Heart right ventricle (tissue), 16 donors: ENCODE measurements at regions not wholly inside any gene's neighbourhood (a gene's known extent, or its start where the extent isn't known, plus 50 kb on each side); places are given as distances from the start of the nearest gene placed in this dataset.
A peak's percentile ranks its signal among the peaks of the same experiment; 100 is the strongest.

Experiments used
- ATAC-seq, 8 donors: fragments of 200-7000 bp; cut with Tn5 transposase; one replicate each; pipeline ENCODE4 v1.9.1; 2020; ENCODE audit warnings: mild to moderate bottlenecking in 8 of 8, moderate library complexity in 8 of 8, moderate number of reproducible peaks in 1 of 8
- DNase-seq, 2 donors: peaks; one replicate each; pipeline ENCODE4 v3.0.0-alpha.2; 2020
- H3K27ac ChIP-seq, 10 donors: fragments of 200-600 bp; sonication (generic) in 2 of 10; one replicate each; pipeline versions ENCODE4 v1.5.0 to v1.8.0; 2020 to 2022; ENCODE audit warnings: mild to moderate bottlenecking in 3 of 10
- H3K27me3 ChIP-seq, 7 donors: fragments of 200-600 bp; one replicate each; pipeline ENCODE4 v1.8.0; 2021 to 2022; ENCODE audit warnings: mild to moderate bottlenecking in 2 of 7
- H3K36me3 ChIP-seq, 9 donors: fragments of 200-600 bp; sonication (generic) in 1 of 9; one replicate each; pipeline versions ENCODE4 v1.5.0 to v1.8.0; 2020 to 2022; ENCODE audit warnings: mild to moderate bottlenecking in 2 of 9
- H3K4me1 ChIP-seq, 9 donors: fragments of 200-600 bp; sonication (generic) in 1 of 9; one replicate each; pipeline versions ENCODE4 v1.5.0 to v1.8.0; 2020 to 2022; ENCODE audit warnings: mild to moderate bottlenecking in 4 of 9
- H3K4me3 ChIP-seq, 10 donors: fragments of 200-600 bp; sonication (generic) in 2 of 10; one replicate each; pipeline versions ENCODE4 v1.5.0 to v1.8.0; 2020 to 2022; ENCODE audit warnings: mild to moderate bottlenecking in 7 of 10, moderate library complexity in 2 of 10
- H3K9me3 ChIP-seq, 11 donors: fragments of 200-600 bp in 10 of 11; sonication (generic) in 2 of 11; one replicate each; pipeline versions ENCODE4 v1.5.0 to v1.8.0; 2013 to 2022; ENCODE audit warnings: mild to moderate bottlenecking in 2 of 11, control low read depth in 1 of 11, moderate library complexity in 1 of 11
- CTCF ChIP-seq, 9 donors: fragments of 200-600 bp; sonication (generic) in 2 of 9; IDR thresholded peaks; one replicate each; pipeline versions ENCODE4 v1.5.0 to v1.8.0; 2021 to 2022; ENCODE audit warnings: antibody characterized with exemption in 9 of 9, mild to moderate bottlenecking in 5 of 9, moderate library complexity in 1 of 9
- WGBS, 2 donors: extraction: QIAGEN DNeasy Blood & Tissue Kit; methylation state at CpG; one replicate each; pipeline ENCODE4 v1.1.7; 2013; ENCODE audit warnings: inconsistent platforms in 1 of 2; 5-methylcytosine and 5-hydroxymethylcytosine counted together
- intact Hi-C, 10 donors: fragments of 100-400 bp; cut with DNase I; formaldehyde crosslinking; loops; one replicate each; pipeline versions ENCODE4 v1.11.1 to v1.14.2; 2022
- donor health status: Arrhythmogenic right ventricular cardiomyopathy.
- donor health status: ischemic (EF 13 %, LVEDD 7.1; RV severe dilation, severe dysfunction).
- donor health status: healthy with polysubstance abuse.
- donor health status: DM: no; HTN: yes; CAD: no.
- donor health status: DM: no; HTN: no; CAD: no.
- donor health status: ischemic (EF 25% LVEDD 6.9; RV normal size, moderate dysfunction).
- donor health status: ischemic (EF 25% LVEDD 5.7; RV mildly dilated, moderate dysfunction).
- donor health status: healthy.
- donor health status: DM: yes; HTN: yes; CAD: no.
- donor health status: Ischemic cardiomyopathy.
- donor health status: ischemic (EF 35%, LVEDD 5.7; RV mildly dilated, moderate dysfunction).
- donor health status: nonischemic (EF 11% LVEDD 7.7; RV severe dilation, severe dysfunction).
- donor health status: DM: yes; HTN: yes; CAD: no.
- donor health status: PGD.
- donor health status: ischemic (EF 29% LVEDD 5.4; RV normal size, mild dysfunction).
- donor health status: nonischemic (EF 23%, LVEDD 6.1; RV moderate dilation, normal function).

- ATAC-seq: peak in 1 of 8 donors; percentile 44
- DNase-seq: no peak
- Histone ChIP-seq H3K4me3 (no peak overlapping the region), H3K9me3 (peaks cover 0 to 9% (median 0%) of the 10 kb centered on the region in 11 donors), H3K36me3 (no peaks in the 10 kb centered on the region), H3K27ac (no peak overlapping the region), H3K4me1 (peaks cover 0 to 6% (median 0%) of the 10 kb centered on the region in 9 donors), H3K27me3 (no peaks in the 10 kb centered on the region)
- intact Hi-C loops: no loop called here
- WGBS, 2 donors: 96 to 98% methylated on average over 26 of the region's 26 CpGs
- TF ChIP-seq CTCF (IDR thresholded peaks at IDR 0.05): no peak
Measured at GRCh38 chr11:97717922-97718321, 1302.8 kb upstream of the CNTN5 start.

GRCh38 chr11:97722065-97722464, 1298.7 kb upstream of the CNTN5 start:
- ATAC-seq (peak in 5 of 8 donors; percentile 16 to 76 (median 41)), DNase-seq (no peak)
- intact Hi-C loops: no loop called here
- no peak overlapping the region for H3K27ac ChIP-seq
- no peaks in the 10 kb centered on the region for H3K36me3 ChIP-seq
- TF ChIP-seq CTCF (IDR thresholded peaks at IDR 0.05): no peak
- H3K9me3 ChIP-seq: peaks cover 0 to 9% (median 0%) of the 10 kb centered on the region in 11 donors
- peaks cover 0 to 6% (median 0%) of the 10 kb centered on the region in 9 donors for H3K4me1 ChIP-seq
- H3K27me3 ChIP-seq: no peaks in the 10 kb centered on the region
- H3K4me3 ChIP-seq: no peak overlapping the region
- WGBS, 2 donors: 91 to 96% methylated on average over 1 of the region's 1 CpG

GRCh38 chr11:97722721-97723120, 1298.0 kb upstream of the CNTN5 start:
- no peak for TF ChIP-seq CTCF (IDR thresholded peaks at IDR 0.05)
- H3K27me3 ChIP-seq: no peaks in the 10 kb centered on the region
- intact Hi-C loops: no loop called here
- no peak overlapping the region for H3K27ac ChIP-seq
- no peak for DNase-seq
- peaks cover 0 to 6% (median 0%) of the 10 kb centered on the region in 9 donors for H3K4me1 ChIP-seq
- peaks cover 0 to 5% (median 0%) of the 10 kb centered on the region in 11 donors for H3K9me3 ChIP-seq
- no peak for ATAC-seq
- no peaks in the 10 kb centered on the region for H3K36me3 ChIP-seq
- WGBS, 2 donors: 90 to 93% methylated on average over 1 of the region's 1 CpG
- no peak overlapping the region for H3K4me3 ChIP-seq

- no peak for TF ChIP-seq CTCF (IDR thresholded peaks at IDR 0.05)
- Histone ChIP-seq H3K36me3 (no peaks in the 10 kb centered on the region), H3K9me3 (peaks cover 0 to 19% (median 1%) of the 10 kb centered on the region in 11 donors), H3K4me3 (no peak overlapping the region), H3K27ac (no peak overlapping the region), H3K4me1 (peaks cover 0 to 14% (median 0%) of the 10 kb centered on the region in 9 donors), H3K27me3 (no peaks in the 10 kb centered on the region)
- ATAC-seq (no peak), DNase-seq (no peak)
- 53 to 59% methylated on average over 4 of the region's 4 CpGs for WGBS, 2 donors
- intact Hi-C loops: no loop called here
Measured at GRCh38 chr11:97729546-97730272, 1291.0 kb upstream of the CNTN5 start.
